ENCODE measurements at regions not wholly inside any gene's neighbourhood (a gene's known extent, or its start where the extent isn't known, plus 50 kb on each side); places are given as distances from the start of the nearest gene placed in this dataset.
"Not testable (repeated sequence)": the region's sequence is repeated elsewhere in the genome, so short reads cannot be mapped to it uniquely, and the experiment has no call there.

- TF ChIP-seq HOXA7 (CRISPR knock-in tag; IDR thresholded peaks at IDR 0.05; ENCODE audit: borderline replicate concordance): no peak
- no peak for TF ChIP-seq SP7 (tag by site-specific recombination; IDR thresholded peaks at IDR 0.05)
- no peak for TF ChIP-seq ZNF558 (tag by site-specific recombination; IDR thresholded peaks at IDR 0.05)
- no peak for TF ChIP-seq GLI2 (tag by site-specific recombination; IDR thresholded peaks at IDR 0.05; ENCODE audit: borderline replicate concordance, low read depth)
Measured at GRCh38 chr11:134589129-134589528, 177.1 kb upstream of the B3GAT1 start (continued).

- H3K4me3 ChIP-seq (ENCODE audit: low read depth, low read length); POLR2A ChIA-PET; H3K27ac ChIP-seq (ENCODE audit: extremely low read depth, low read depth, low read length); H3K36me3 ChIP-seq (ENCODE audit: control insufficient read depth in 2 of 2, insufficient read depth in 1 of 2, low read length in 2 of 2); H3K9me3 ChIP-seq (ENCODE audit: control insufficient read depth, insufficient read depth, low read depth, low read length); H3K4me1 ChIP-seq (ENCODE audit: control insufficient read depth, insufficient read depth, low read length): not testable (repeated sequence)
- CTCF ChIA-PET: interaction anchor here (0.6 to 0.7 kb wide), 2 partner anchors 71 to 138 kb away, joined by 3 read pairs; no protein-coding TSS in a partner anchor
- TF ChIP-seq ZNF157 (tag by site-specific recombination; IDR thresholded peaks at IDR 0.05): peak; percentile 75
Measured at GRCh38 chr11:134588460-134589110, 176.5 kb upstream of the B3GAT1 start.

GRCh38 chr11:134587345-134587744, 175.3 kb upstream of the B3GAT1 start:
- no peak overlapping the region for H3K4me3 ChIP-seq (ENCODE audit: low read depth, low read length)
- TF ChIP-seq ZNF843 (tag by site-specific recombination; IDR thresholded peaks at IDR 0.05) (no peak), PATZ1 (tag by site-specific recombination; IDR thresholded peaks at IDR 0.05) (no peak), ZNF423 (tag by site-specific recombination; IDR thresholded peaks at IDR 0.05) (no peak), ZNF37A (tag by site-specific recombination; IDR thresholded peaks at IDR 0.05) (no peak), ZNF18 (tag by site-specific recombination; IDR thresholded peaks at IDR 0.05) (no peak), HOXC10 (CRISPR knock-in tag; IDR thresholded peaks at IDR 0.05) (no peak), ZNF560 (tag by site-specific recombination; IDR thresholded peaks at IDR 0.05; ENCODE audit: borderline replicate concordance) (no peak), ZNF341 (tag by site-specific recombination; IDR thresholded peaks at IDR 0.05; ENCODE audit: low read depth) (no peak)
- no peaks in the 10 kb centered on the region for H3K9me3 ChIP-seq (ENCODE audit: control insufficient read depth, insufficient read depth, low read depth, low read length)
- no peaks in the 10 kb centered on the region for H3K36me3 ChIP-seq (ENCODE audit: control insufficient read depth in 2 of 2, insufficient read depth in 1 of 2, low read length in 2 of 2)
- CTCF ChIA-PET: no interaction called here
- POLR2A ChIA-PET: no interaction called here
- no peaks in the 10 kb centered on the region for H3K4me1 ChIP-seq (ENCODE audit: control insufficient read depth, insufficient read depth, low read length)
- H3K27ac ChIP-seq (ENCODE audit: extremely low read depth, low read depth, low read length): no peak overlapping the region

GRCh38 chr11:134586726-134587125, 174.7 kb upstream of the B3GAT1 start:
- Histone ChIP-seq H3K4me3 (ENCODE audit: low read depth, low read length) (no peak overlapping the region), H3K4me1 (ENCODE audit: control insufficient read depth, insufficient read depth, low read length) (no peaks in the 10 kb centered on the region), H3K9me3 (ENCODE audit: control insufficient read depth, insufficient read depth, low read depth, low read length) (no peaks in the 10 kb centered on the region), H3K36me3 (ENCODE audit: control insufficient read depth in 2 of 2, insufficient read depth in 1 of 2, low read length in 2 of 2) (no peaks in the 10 kb centered on the region), H3K27ac (ENCODE audit: extremely low read depth, low read depth, low read length) (no peak overlapping the region)
- ChIA-PET POLR2A (no interaction called here), CTCF (no interaction called here)
- TF ChIP-seq ZNF670 (tag by site-specific recombination; IDR thresholded peaks at IDR 0.05; ENCODE audit: low read depth): no peak
- TF ChIP-seq ZNF274 (IDR thresholded peaks at IDR 0.05; ENCODE audit: low read length): no peak
- no peak for TF ChIP-seq ZNF274 (tag by site-specific recombination; IDR thresholded peaks at IDR 0.05; ENCODE audit: borderline replicate concordance)
- no peak for TF ChIP-seq ZNF518A (tag by site-specific recombination; conservative IDR thresholded peaks at IDR 0.05; ENCODE audit: low read depth)
- TF ChIP-seq ZNF747 (tag by site-specific recombination; IDR thresholded peaks at IDR 0.05): no peak
- no peak for TF ChIP-seq ZBTB17 (tag by site-specific recombination; IDR thresholded peaks at IDR 0.05)

Data from HEK293 (cell line).